ENCODE measurements at regions not wholly inside any gene's neighbourhood (a gene's known extent, or its start where the extent isn't known, plus 50 kb on each side); places are given as distances from the start of the nearest gene placed in this dataset.

GRCh38 chr11:111137846-111138245 is 107.7 kb upstream of the POU2AF2 start:
- DNase-seq: no peak
- TF ChIP-seq CTCF (IDR thresholded peaks at IDR 0.05 in 4 of 5, conservative IDR thresholded peaks at IDR 0.05 in 1 of 5): no peak
- no peak for TF ChIP-seq POLR2A (IDR thresholded peaks at IDR 0.05)
- H3K27ac ChIP-seq: no peak overlapping the region
- H3K9me3 ChIP-seq: no peaks in the 10 kb centered on the region
- in situ Hi-C loops (cut with MboI; ENCODE audit: low sequenced_read_pairs in 4 of 4) (no loop called here), intact Hi-C loops (cut with DNase I; ENCODE audit: low total_unique reads) (no loop called here)
- H3K27me3 ChIP-seq: no peaks in the 10 kb centered on the region
- H3K4me1 ChIP-seq: no peaks in the 10 kb centered on the region
- no peaks in the 10 kb centered on the region for H3K36me3 ChIP-seq
- no peak for ATAC-seq
- no peak overlapping the region for H3K4me3 ChIP-seq

GRCh38 chr11:111135778-111136570 is 109.6 kb upstream of the POU2AF2 start:
- in situ Hi-C loops (cut with MboI; ENCODE audit: low sequenced_read_pairs in 4 of 4): no loop called here
- no peak overlapping the region for H3K27ac ChIP-seq
- H3K4me1 ChIP-seq: no peaks in the 10 kb centered on the region
- DNase-seq: no peak
- H3K4me3 ChIP-seq: no peak overlapping the region
- TF ChIP-seq POLR2A (IDR thresholded peaks at IDR 0.05) (no peak), CTCF (IDR thresholded peaks at IDR 0.05 in 4 of 5, conservative IDR thresholded peaks at IDR 0.05 in 1 of 5) (no peak)
- no peaks in the 10 kb centered on the region for H3K36me3 ChIP-seq
- no peaks in the 10 kb centered on the region for H3K27me3 ChIP-seq
- no peak for ATAC-seq
- H3K9me3 ChIP-seq: no peaks in the 10 kb centered on the region
- intact Hi-C loops (cut with DNase I; ENCODE audit: low total_unique reads): no loop called here

- no peak for TF ChIP-seq POLR2A (IDR thresholded peaks at IDR 0.05)
- no peak for TF ChIP-seq CTCF (IDR thresholded peaks at IDR 0.05 in 4 of 5, conservative IDR thresholded peaks at IDR 0.05 in 1 of 5)
- Histone ChIP-seq H3K36me3 (no peaks in the 10 kb centered on the region), H3K4me3 (no peak overlapping the region), H3K4me1 (no peaks in the 10 kb centered on the region), H3K27ac (no peak overlapping the region), H3K9me3 (no peaks in the 10 kb centered on the region), H3K27me3 (no peaks in the 10 kb centered on the region)
- intact Hi-C loops (cut with DNase I; ENCODE audit: low total_unique reads) (no loop called here), in situ Hi-C loops (cut with MboI; ENCODE audit: low sequenced_read_pairs in 4 of 4) (no loop called here)
- no peak for DNase-seq
- ATAC-seq: no peak
Measured at GRCh38 chr11:111135101-111135500, 110.4 kb upstream of the POU2AF2 start.

GRCh38 chr11:111128076-111128870 is 117.3 kb upstream of the POU2AF2 start:
- intact Hi-C loops (cut with DNase I; ENCODE audit: low total_unique reads) (no loop called here), in situ Hi-C loops (cut with MboI; ENCODE audit: low sequenced_read_pairs in 4 of 4) (no loop called here)
- TF ChIP-seq CTCF (IDR thresholded peaks at IDR 0.05 in 4 of 5, conservative IDR thresholded peaks at IDR 0.05 in 1 of 5) (no peak), POLR2A (IDR thresholded peaks at IDR 0.05) (no peak)
- H3K9me3 ChIP-seq: no peaks in the 10 kb centered on the region
- H3K36me3 ChIP-seq: no peaks in the 10 kb centered on the region
- no peaks in the 10 kb centered on the region for H3K27me3 ChIP-seq
- H3K27ac ChIP-seq: no peak overlapping the region
- no peaks in the 10 kb centered on the region for H3K4me1 ChIP-seq
- no peak for DNase-seq
- no peak overlapping the region for H3K4me3 ChIP-seq
- ATAC-seq: no peak
